ENCODE measurements at regions not wholly inside any gene's neighbourhood (a gene's known extent, or its start where the extent isn't known, plus 50 kb on each side); places are given as distances from the start of the nearest gene placed in this dataset.
A peak's percentile ranks its signal among the peaks of the same experiment; 100 is the strongest.

GRCh38 chr1:25042331-25043227 is 112.5 kb upstream of the RUNX3 start:
- no peak overlapping the region for H3K27ac Mint-ChIP-seq
- H3K4me3 Mint-ChIP-seq = no peak overlapping the region
- H3K36me3 Mint-ChIP-seq (ENCODE audit: low read depth) = no peaks in the 10 kb centered on the region
- ATAC-seq (no peak), DNase-seq (no peak)
- CTCF ChIA-PET = interaction anchor here (0.7 to 3.9 kb wide), 17 partner anchors 11 to 195 kb away, joined by 3 to 26 read pairs (median 4); partner anchors contain the start of gene RUNX3
- peaks cover 25% of the 10 kb centered on the region for H3K4me1 Mint-ChIP-seq (ENCODE audit: low read depth)
- POLR2A ChIA-PET = interaction anchor here (0.9 to 1.7 kb wide), 5 partner anchors 20 to 110 kb away, joined by 3 to 5 read pairs (median 3); no protein-coding TSS in a partner anchor
- peaks cover 7% of the 10 kb centered on the region for H3K27me3 Mint-ChIP-seq (ENCODE audit: low read depth)
- H3K9me3 Mint-ChIP-seq (ENCODE audit: insufficient read depth) = no peaks in the 10 kb centered on the region

GRCh38 chr1:25041916-25042315 is 111.8 kb upstream of the RUNX3 start:
- ChIA-PET CTCF (interaction anchor here (0.7 to 3.9 kb wide), 17 partner anchors 10 to 194 kb away, joined by 3 to 26 read pairs (median 4); partner anchors contain the start of gene RUNX3), POLR2A (interaction anchor here (0.7 to 1.7 kb wide), 5 partner anchors 20 to 109 kb away, joined by 3 to 5 read pairs (median 3); no protein-coding TSS in a partner anchor)
- Mint-ChIP-seq H3K27ac (no peak overlapping the region), H3K4me3 (no peak overlapping the region), H3K9me3 (ENCODE audit: insufficient read depth) (no peaks in the 10 kb centered on the region), H3K27me3 (ENCODE audit: low read depth) (peaks cover 7% of the 10 kb centered on the region), H3K36me3 (ENCODE audit: low read depth) (no peaks in the 10 kb centered on the region), H3K4me1 (ENCODE audit: low read depth) (peaks cover 30% of the 10 kb centered on the region)
- no peak for DNase-seq
- ATAC-seq = no peak

GRCh38 chr1:25040122-25040685 is 110.1 kb upstream of the RUNX3 start:
- Mint-ChIP-seq H3K9me3 (ENCODE audit: insufficient read depth) (no peaks in the 10 kb centered on the region), H3K27ac (no peak overlapping the region), H3K4me3 (no peak overlapping the region), H3K27me3 (ENCODE audit: low read depth) (peaks cover 7% of the 10 kb centered on the region), H3K36me3 (ENCODE audit: low read depth) (no peaks in the 10 kb centered on the region), H3K4me1 (ENCODE audit: low read depth) (peaks cover 31% of the 10 kb centered on the region)
- no peak for ATAC-seq
- no peak for DNase-seq
- CTCF ChIA-PET = interaction anchor here (0.8 to 9.2 kb wide), 10 partner anchors 29 to 110 kb away, joined by 3 to 136 read pairs (median 3); partner anchors contain the start of gene RUNX3
- POLR2A ChIA-PET = interaction anchor here (0.7 kb wide), 1 partner anchor 18 kb away, joined by 5 read pairs; no protein-coding TSS in a partner anchor

- CTCF ChIA-PET = interaction anchor here (1.0 to 9.2 kb wide), 14 partner anchors 10 to 192 kb away, joined by 3 to 225 read pairs (median 23); partner anchors contain the start of gene RUNX3
- H3K4me1 Mint-ChIP-seq (ENCODE audit: low read depth) = peaks cover 31% of the 10 kb centered on the region
- H3K4me3 Mint-ChIP-seq = no peak overlapping the region
- POLR2A ChIA-PET = interaction anchor here (0.6 kb wide), 1 partner anchor 107 kb away, joined by 3 read pairs; no protein-coding TSS in a partner anchor
- no peak overlapping the region for H3K27ac Mint-ChIP-seq
- H3K27me3 Mint-ChIP-seq (ENCODE audit: low read depth) = peaks cover 5% of the 10 kb centered on the region
- ATAC-seq = no peak
- no peaks in the 10 kb centered on the region for H3K9me3 Mint-ChIP-seq (ENCODE audit: insufficient read depth)
- DNase-seq = no peak
- H3K36me3 Mint-ChIP-seq (ENCODE audit: low read depth) = no peaks in the 10 kb centered on the region
Observed at GRCh38 chr1:25039229-25039628, 109.2 kb upstream of the RUNX3 start.

GRCh38 chr1:25038699-25039098 is 108.6 kb upstream of the RUNX3 start:
- POLR2A ChIA-PET = interaction anchor here (1.1 kb wide), 1 partner anchor 74 kb away, joined by 4 read pairs; no protein-coding TSS in a partner anchor
- H3K4me3 Mint-ChIP-seq = no peak overlapping the region
- CTCF ChIA-PET = interaction anchor here (1.1 to 9.2 kb wide), 19 partner anchors 10 to 191 kb away, joined by 3 to 225 read pairs (median 19); partner anchors contain the start of gene RUNX3

GRCh38 chr1:25037174-25038074 is 107.3 kb upstream of the RUNX3 start:
- Mint-ChIP-seq H3K36me3 (ENCODE audit: low read depth) (no peaks in the 10 kb centered on the region), H3K4me1 (ENCODE audit: low read depth) (peaks cover 28% of the 10 kb centered on the region), H3K9me3 (ENCODE audit: insufficient read depth) (no peaks in the 10 kb centered on the region), H3K27me3 (ENCODE audit: low read depth) (peaks cover 3% of the 10 kb centered on the region), H3K4me3 (no peak overlapping the region), H3K27ac (peak overlapping the region; percentile 39)
- CTCF ChIA-PET = interaction anchor here (0.9 to 9.2 kb wide), 40 partner anchors 8 to 190 kb away, joined by 3 to 225 read pairs (median 6); partner anchors contain the start of gene RUNX3
- POLR2A ChIA-PET = interaction anchor here (0.7 to 6.8 kb wide), 15 partner anchors 15 to 140 kb away, joined by 3 to 96 read pairs (median 4); no protein-coding TSS in a partner anchor
- ATAC-seq = peak; percentile 22
- DNase-seq = peak; percentile 75

More at GRCh38 chr1:25038699-25039098, 108.6 kb upstream of the RUNX3 start:
- no peak for DNase-seq
- no peak overlapping the region for H3K27ac Mint-ChIP-seq
- no peaks in the 10 kb centered on the region for H3K36me3 Mint-ChIP-seq (ENCODE audit: low read depth)
- peaks cover 3% of the 10 kb centered on the region for H3K27me3 Mint-ChIP-seq (ENCODE audit: low read depth)
- H3K4me1 Mint-ChIP-seq (ENCODE audit: low read depth) = peaks cover 31% of the 10 kb centered on the region
- ATAC-seq = no peak
- H3K9me3 Mint-ChIP-seq (ENCODE audit: insufficient read depth) = no peaks in the 10 kb centered on the region

DNA sequence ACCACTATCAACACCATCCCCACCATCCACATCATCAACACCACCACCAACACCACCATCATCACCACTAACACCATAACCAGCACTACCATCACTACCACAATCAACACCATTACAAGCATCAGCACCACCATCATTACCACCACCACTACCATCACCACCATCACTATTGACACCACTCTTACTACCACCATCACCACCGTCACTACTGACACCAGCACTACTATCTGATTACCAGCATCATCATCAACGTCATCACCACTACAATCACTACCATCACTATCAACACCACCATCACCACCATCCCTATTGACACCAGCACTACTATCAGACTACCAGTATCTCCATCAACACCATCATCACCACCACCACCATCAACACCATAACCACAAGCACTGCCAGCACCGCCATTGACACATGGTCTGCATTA is 106.1 kb upstream of the RUNX3 start:
- H3K4me3 Mint-ChIP-seq = no peak overlapping the region
- H3K27me3 Mint-ChIP-seq (ENCODE audit: low read depth) = peaks cover 3% of the 10 kb centered on the region
- H3K27ac Mint-ChIP-seq = no peak overlapping the region
- ChIA-PET CTCF (interaction anchor here (0.9 to 9.2 kb wide), 27 partner anchors 9 to 188 kb away, joined by 3 to 225 read pairs (median 13); partner anchors contain the start of gene RUNX3), POLR2A (interaction anchor here (1.0 to 6.8 kb wide), 7 partner anchors 14 to 81 kb away, joined by 4 to 96 read pairs (median 6); no protein-coding TSS in a partner anchor)
- DNase-seq (no peak), ATAC-seq (no peak)
- H3K9me3 Mint-ChIP-seq (ENCODE audit: insufficient read depth) = no peaks in the 10 kb centered on the region
- no peaks in the 10 kb centered on the region for H3K36me3 Mint-ChIP-seq (ENCODE audit: low read depth)
- H3K4me1 Mint-ChIP-seq (ENCODE audit: low read depth) = peaks cover 18% of the 10 kb centered on the region

DNA sequence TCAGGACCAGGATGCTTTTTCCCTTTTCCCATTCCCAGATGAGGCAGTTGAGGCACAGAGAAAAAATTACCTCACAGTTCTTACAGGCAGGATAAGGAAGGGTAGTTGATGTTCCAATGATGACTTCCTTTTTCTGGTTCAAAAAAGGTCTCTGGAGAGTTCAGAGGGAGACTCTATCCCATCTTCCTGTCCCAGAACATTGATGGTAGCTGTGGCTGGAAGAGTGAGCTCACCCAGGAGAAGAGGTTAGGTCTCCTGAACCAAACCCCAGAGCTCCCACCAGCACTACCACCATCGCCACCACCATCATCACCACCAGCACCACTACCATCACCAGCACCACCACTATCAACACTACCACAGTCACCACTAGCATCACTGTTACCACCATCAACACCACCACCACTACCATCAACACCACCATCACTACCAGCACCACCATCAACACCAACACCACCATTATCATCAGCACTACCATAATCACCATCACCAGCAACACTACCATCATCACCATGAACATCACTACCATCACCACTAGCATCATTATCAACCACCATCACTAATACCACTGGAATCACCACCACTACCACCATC is 105.5 kb upstream of the RUNX3 start:
- H3K27ac Mint-ChIP-seq = no peak overlapping the region
- no peak overlapping the region for H3K4me3 Mint-ChIP-seq
- DNase-seq (no peak), ATAC-seq (no peak)
- H3K27me3 Mint-ChIP-seq (ENCODE audit: low read depth) = peaks cover under 1% of the 10 kb centered on the region
- POLR2A ChIA-PET = interaction anchor here (1.1 to 6.8 kb wide), 4 partner anchors 13 to 80 kb away, joined by 4 to 96 read pairs (median 11); no protein-coding TSS in a partner anchor
- CTCF ChIA-PET = interaction anchor here (0.9 to 9.2 kb wide), 19 partner anchors 10 to 188 kb away, joined by 3 to 225 read pairs (median 21); partner anchors contain the start of gene RUNX3
- no peaks in the 10 kb centered on the region for H3K9me3 Mint-ChIP-seq (ENCODE audit: insufficient read depth)
- H3K4me1 Mint-ChIP-seq (ENCODE audit: low read depth) = peaks cover 18% of the 10 kb centered on the region
- no peaks in the 10 kb centered on the region for H3K36me3 Mint-ChIP-seq (ENCODE audit: low read depth)

DNA sequence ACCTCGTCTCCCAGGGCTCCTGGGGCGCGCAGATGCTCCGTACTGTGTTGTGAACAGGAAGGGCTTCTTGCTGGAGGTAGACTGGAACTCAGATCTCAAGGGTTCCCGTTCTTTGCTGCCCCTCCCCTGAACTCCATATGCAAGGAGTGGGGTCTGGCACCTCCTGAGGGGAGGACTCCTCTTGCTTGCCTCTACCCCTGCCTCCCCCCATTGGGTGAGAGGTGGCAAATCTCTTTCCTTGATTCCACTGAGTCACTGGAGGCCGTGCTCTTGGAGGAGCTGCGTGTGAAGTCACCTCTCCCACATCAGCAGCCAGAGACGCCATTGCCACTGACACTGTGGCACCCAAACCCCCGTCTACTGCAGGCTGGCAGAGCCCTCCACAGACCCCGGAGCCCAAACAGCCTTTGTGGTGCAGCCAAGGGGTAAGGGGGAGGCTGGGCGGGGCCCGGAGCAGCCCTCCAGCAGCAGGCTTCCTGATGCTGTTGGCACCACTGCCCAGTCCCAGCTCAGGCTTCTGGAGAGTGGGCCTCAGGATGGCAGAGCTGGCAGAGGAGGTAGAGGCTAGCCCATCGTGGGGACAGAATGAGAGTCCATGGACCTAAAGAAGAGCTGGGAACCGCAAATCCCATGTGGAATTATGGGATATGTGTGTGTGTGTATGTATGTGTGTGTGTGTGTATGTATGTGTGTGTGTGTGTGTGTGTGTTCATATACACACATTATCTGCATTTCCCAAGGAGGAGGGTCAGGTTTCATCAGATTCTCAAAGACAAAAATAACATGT is 104.9 kb upstream of the RUNX3 start:
- H3K9me3 Mint-ChIP-seq (ENCODE audit: insufficient read depth) = no peaks in the 10 kb centered on the region
- H3K4me1 Mint-ChIP-seq (ENCODE audit: low read depth) = peaks cover 25% of the 10 kb centered on the region
- DNase-seq (no peak), ATAC-seq (no peak)
- peak overlapping the region; percentile 27 for H3K4me3 Mint-ChIP-seq
- no peak overlapping the region for H3K27ac Mint-ChIP-seq
- CTCF ChIA-PET = interaction anchor here (0.7 to 9.2 kb wide), 16 partner anchors 10 to 187 kb away, joined by 3 to 225 read pairs (median 22); partner anchors contain the start of gene RUNX3
- no peaks in the 10 kb centered on the region for H3K27me3 Mint-ChIP-seq (ENCODE audit: low read depth)
- H3K36me3 Mint-ChIP-seq (ENCODE audit: low read depth) = no peaks in the 10 kb centered on the region
- POLR2A ChIA-PET = interaction anchor here (1.1 to 6.8 kb wide), 6 partner anchors 12 to 197 kb away, joined by 4 to 96 read pairs (median 10); partner anchors contain the start of gene SYF2
